Osteocyte (in vitro differentiated cells): ENCODE measurements at regions not wholly inside any gene's neighbourhood (a gene's known extent, or its start where the extent isn't known, plus 50 kb on each side); places are given as distances from the start of the nearest gene placed in this dataset.
"Not testable (repeated sequence)": the region's sequence is repeated elsewhere in the genome, so short reads cannot be mapped to it uniquely, and the experiment has no call there.

Source experiments
- DNase-seq: peaks from one replicate; pipeline ENCODE4 v3.0.0; 2021; ENCODE audit warnings: mixed read lengths; ENCODE audit not compliant: unreplicated experiment; ENCODE audit errors: extremely low spot score
- H3K27ac Mint-ChIP-seq: one replicate; pipeline ENCODE4 v1.8.0; 2021; ENCODE audit warnings: mild to moderate bottlenecking, mixed read lengths; ENCODE audit not compliant: unreplicated experiment
- H3K27me3 Mint-ChIP-seq: one replicate; pipeline ENCODE4 v1.8.0; 2021; ENCODE audit warnings: mixed read lengths; ENCODE audit not compliant: unreplicated experiment
- H3K36me3 Mint-ChIP-seq: one replicate; pipeline ENCODE4 v1.8.0; 2021; ENCODE audit warnings: mixed read lengths; ENCODE audit not compliant: unreplicated experiment
- H3K4me1 Mint-ChIP-seq: one replicate; pipeline ENCODE4 v1.8.0; 2021; ENCODE audit warnings: mixed read lengths; ENCODE audit not compliant: unreplicated experiment
- H3K4me3 Mint-ChIP-seq: one replicate; pipeline ENCODE4 v1.8.0; 2021; ENCODE audit warnings: mild to moderate bottlenecking, moderate library complexity, mixed read lengths; ENCODE audit not compliant: unreplicated experiment
- H3K9me3 Mint-ChIP-seq: one replicate; pipeline ENCODE4 v1.8.0; 2021; ENCODE audit warnings: mixed read lengths; ENCODE audit not compliant: unreplicated experiment
- TF ChIP-seq, protein P1 (sequence below): fragments of 200-600 bp; sonication (generic); IDR thresholded peaks from 2 replicates; pipeline ENCODE4 v1.5.0; 2021; ENCODE audit warnings: antibody characterized with exemption, mild to moderate bottlenecking, moderate library complexity

DNA sequence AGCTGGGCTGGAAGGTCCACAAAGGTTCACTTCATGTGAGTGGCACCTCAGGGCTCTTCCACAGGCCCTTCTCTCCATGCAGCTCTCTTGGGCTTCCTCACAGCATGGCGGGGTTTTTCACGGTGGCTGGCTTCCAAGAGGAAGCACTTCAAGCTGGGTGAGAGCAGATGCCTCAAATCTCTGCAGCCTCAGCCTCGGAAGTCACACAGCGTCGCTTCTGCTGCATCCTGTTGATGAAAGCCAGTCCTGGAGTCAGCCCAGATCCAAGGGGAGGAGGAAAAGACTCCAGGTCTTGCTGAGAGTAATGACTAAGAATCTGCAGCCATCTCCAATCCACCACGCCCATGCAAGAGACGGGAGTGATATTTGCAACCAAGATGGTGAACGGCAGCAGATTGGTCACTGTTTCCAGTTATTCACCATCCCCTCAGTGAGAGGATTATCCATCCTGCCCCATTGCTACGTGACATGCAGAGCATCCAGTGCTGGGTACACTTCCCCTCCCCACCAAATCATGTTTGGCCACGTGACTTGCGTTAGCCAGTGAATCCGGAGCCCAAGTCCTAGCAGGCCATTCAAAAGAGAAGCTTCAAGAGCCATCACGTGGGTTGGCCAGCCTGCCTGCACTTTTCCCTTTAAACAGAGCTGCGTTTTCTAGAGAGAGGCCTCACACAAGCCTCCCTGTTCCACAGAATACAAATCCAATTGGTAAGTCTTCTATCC is 173.9 kb downstream of the C9orf50 start:
- no peaks in the 10 kb centered on the region for H3K27me3 Mint-ChIP-seq
- H3K36me3 Mint-ChIP-seq, result no peaks in the 10 kb centered on the region
- H3K27ac Mint-ChIP-seq, result no peak overlapping the region
- H3K4me3 Mint-ChIP-seq, result no peak overlapping the region
- peaks cover 19% of the 10 kb centered on the region for H3K4me1 Mint-ChIP-seq
- TF ChIP-seq, protein P1, sequence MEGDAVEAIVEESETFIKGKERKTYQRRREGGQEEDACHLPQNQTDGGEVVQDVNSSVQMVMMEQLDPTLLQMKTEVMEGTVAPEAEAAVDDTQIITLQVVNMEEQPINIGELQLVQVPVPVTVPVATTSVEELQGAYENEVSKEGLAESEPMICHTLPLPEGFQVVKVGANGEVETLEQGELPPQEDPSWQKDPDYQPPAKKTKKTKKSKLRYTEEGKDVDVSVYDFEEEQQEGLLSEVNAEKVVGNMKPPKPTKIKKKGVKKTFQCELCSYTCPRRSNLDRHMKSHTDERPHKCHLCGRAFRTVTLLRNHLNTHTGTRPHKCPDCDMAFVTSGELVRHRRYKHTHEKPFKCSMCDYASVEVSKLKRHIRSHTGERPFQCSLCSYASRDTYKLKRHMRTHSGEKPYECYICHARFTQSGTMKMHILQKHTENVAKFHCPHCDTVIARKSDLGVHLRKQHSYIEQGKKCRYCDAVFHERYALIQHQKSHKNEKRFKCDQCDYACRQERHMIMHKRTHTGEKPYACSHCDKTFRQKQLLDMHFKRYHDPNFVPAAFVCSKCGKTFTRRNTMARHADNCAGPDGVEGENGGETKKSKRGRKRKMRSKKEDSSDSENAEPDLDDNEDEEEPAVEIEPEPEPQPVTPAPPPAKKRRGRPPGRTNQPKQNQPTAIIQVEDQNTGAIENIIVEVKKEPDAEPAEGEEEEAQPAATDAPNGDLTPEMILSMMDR, result no peak
- DNase-seq, result no peak
- no peaks in the 10 kb centered on the region for H3K9me3 Mint-ChIP-seq

DNA sequence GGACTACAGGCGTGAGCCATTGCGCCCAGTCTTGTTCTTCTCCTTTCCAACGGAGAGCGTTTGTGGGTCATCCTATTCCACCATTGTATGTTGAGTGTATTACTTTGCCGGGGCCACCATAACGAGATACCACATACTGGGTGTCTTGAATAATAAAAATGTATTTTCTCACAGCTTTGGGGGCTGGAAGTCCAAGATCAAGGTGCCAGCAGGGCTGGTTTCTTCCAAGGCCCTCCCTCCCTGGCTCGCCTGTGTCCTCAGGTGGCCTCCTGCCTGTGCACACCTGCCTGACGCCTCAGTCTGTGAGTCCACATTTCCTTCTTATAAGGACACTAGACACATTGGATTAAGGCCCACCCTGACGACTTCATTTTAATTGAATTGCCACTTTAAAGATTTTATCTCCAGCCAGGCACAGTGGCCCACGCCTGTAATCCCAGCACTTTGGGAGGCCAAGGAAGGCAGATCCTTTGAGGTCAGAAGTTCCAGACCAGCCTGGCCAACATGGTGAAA is 175.1 kb downstream of the C9orf50 start:
- H3K27me3 Mint-ChIP-seq, result no peaks in the 10 kb centered on the region
- no peak for DNase-seq
- H3K4me1 Mint-ChIP-seq, result peaks cover 8% of the 10 kb centered on the region
- H3K9me3 Mint-ChIP-seq, result no peaks in the 10 kb centered on the region
- H3K4me3 Mint-ChIP-seq, result no peak overlapping the region
- H3K27ac Mint-ChIP-seq, result no peak overlapping the region
- no peaks in the 10 kb centered on the region for H3K36me3 Mint-ChIP-seq
- TF ChIP-seq, protein P1, result no peak

DNA sequence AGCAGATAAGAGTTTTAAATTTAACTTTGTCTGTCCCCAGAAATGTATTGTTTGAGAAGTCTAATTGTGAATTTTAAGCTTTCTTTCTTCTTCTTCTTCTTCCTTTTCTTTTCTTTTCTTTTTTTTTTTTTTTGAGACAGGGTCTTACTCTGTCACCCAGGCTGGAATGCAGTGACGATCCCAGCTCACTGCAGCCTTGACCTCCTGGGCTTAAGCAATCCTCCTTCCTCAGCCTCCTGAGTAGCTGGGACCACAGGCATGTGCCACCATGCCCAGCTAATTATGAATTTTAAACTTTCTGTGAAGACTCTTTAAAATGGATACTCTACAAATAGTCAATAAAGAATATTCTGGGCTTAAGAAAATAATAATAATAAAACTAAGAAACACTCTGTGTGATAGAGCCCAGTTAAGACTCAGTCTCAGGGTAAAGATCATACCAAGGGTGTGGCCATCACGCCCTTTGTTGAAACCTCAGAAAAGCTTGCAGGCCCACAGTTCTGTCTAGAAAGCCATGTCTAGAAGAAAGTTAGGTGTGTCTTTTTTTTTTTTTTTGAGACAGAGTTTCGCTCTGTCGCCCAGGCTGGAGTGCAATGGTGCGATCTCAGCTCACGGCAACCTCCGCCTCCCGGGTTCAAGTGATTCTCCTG is 177.3 kb downstream of the C9orf50 start:
- H3K4me1 Mint-ChIP-seq, H3K27ac Mint-ChIP-seq, H3K27me3 Mint-ChIP-seq, H3K4me3 Mint-ChIP-seq, H3K9me3 Mint-ChIP-seq, H3K36me3 Mint-ChIP-seq, DNase-seq: not testable (repeated sequence)

DNA sequence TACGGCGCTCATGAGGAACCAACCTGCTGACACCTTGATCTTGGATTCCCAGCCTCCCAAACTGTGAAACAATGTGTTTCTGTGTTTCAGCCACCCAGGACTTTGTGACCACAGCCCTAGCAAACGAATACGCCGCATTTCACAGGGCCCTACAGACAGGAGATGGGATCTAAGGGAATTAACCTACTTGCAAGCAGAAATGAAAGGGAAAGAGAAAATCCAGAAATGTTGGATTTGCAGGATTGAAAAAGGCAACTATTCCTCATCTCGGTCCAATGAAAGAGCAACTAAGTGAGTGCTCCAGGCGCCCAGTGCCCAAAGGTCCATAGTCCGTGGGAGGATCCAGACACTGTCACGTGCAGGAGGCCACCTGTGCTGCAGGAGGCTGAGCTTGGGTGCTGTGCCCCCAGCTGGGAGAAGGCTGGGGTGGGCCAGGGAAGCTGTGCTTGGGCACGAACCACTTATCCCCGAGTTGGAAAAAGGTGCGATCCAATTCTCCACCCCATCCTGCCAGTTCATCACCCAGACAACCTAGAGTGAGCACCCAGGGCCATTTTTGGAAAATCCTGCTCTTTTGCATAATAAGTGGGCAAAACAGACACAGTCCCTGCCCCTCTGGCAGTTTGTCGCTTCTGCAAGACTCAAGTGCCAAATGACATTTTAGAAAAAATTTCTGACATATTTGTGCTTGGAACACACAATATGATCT is 177.9 kb downstream of the C9orf50 start:
- H3K27me3 Mint-ChIP-seq, result peaks cover 3% of the 10 kb centered on the region
- TF ChIP-seq, protein P1, result no peak
- no peak overlapping the region for H3K27ac Mint-ChIP-seq
- no peak overlapping the region for H3K4me3 Mint-ChIP-seq
- peaks cover 7% of the 10 kb centered on the region for H3K4me1 Mint-ChIP-seq
- no peaks in the 10 kb centered on the region for H3K36me3 Mint-ChIP-seq
- H3K9me3 Mint-ChIP-seq, result no peaks in the 10 kb centered on the region
- DNase-seq, result no peak

DNA sequence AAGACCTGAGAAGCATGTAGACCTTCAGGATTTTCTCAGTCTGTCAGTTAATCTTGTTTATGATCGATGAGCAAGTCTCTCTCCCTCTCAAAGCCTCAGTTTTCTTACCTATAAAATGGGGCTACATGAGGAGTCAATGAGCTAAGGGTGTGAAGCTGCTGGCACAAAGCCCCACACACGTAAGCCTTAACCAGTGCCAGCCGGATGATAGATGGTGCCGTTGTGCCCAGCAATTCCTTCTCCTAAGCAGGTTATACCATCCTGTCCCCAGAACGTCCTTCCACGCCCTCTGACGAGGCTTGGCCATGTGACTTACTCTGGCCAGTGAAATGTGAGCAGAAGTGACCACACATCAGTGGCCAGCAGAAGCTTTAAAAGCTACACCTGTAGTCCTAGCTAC is 179.0 kb downstream of the C9orf50 start:
- H3K9me3 Mint-ChIP-seq, result no peaks in the 10 kb centered on the region
- H3K4me1 Mint-ChIP-seq, result peaks cover 11% of the 10 kb centered on the region
- H3K27ac Mint-ChIP-seq, result no peak overlapping the region
- no peak overlapping the region for H3K4me3 Mint-ChIP-seq
- TF ChIP-seq, protein P1, result no peak
- no peak for DNase-seq
- peaks cover 7% of the 10 kb centered on the region for H3K27me3 Mint-ChIP-seq
- H3K36me3 Mint-ChIP-seq, result no peaks in the 10 kb centered on the region
